ENCODE measurements at regions not wholly inside any gene's neighbourhood (a gene's known extent, or its start where the extent isn't known, plus 50 kb on each side); places are given as distances from the start of the nearest gene placed in this dataset.

DNA sequence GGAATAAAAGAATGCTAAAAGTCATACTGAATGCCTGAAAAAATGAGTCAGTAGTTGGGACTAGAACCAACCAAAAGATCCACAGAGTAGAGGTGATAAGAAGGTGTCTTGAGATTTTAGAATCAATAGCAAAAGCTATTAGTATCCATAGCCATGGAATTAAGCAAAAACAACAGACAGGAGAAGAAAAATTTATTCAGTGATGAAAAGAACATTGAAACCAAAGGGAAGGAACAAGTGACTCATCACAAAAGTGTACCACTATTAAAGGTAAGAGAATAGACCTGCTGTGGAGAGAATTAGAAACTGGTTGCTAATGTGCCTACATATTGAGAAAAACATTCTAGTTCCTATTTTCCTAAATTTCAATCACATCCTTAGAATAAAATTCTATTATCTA is 182.0 kb upstream of the NEIL3 start:
- TF ChIP-seq, protein P1, sequence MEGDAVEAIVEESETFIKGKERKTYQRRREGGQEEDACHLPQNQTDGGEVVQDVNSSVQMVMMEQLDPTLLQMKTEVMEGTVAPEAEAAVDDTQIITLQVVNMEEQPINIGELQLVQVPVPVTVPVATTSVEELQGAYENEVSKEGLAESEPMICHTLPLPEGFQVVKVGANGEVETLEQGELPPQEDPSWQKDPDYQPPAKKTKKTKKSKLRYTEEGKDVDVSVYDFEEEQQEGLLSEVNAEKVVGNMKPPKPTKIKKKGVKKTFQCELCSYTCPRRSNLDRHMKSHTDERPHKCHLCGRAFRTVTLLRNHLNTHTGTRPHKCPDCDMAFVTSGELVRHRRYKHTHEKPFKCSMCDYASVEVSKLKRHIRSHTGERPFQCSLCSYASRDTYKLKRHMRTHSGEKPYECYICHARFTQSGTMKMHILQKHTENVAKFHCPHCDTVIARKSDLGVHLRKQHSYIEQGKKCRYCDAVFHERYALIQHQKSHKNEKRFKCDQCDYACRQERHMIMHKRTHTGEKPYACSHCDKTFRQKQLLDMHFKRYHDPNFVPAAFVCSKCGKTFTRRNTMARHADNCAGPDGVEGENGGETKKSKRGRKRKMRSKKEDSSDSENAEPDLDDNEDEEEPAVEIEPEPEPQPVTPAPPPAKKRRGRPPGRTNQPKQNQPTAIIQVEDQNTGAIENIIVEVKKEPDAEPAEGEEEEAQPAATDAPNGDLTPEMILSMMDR (IDR thresholded peaks at IDR 0.05) = no peak
- TF ChIP-seq POLR2A (IDR thresholded peaks at IDR 0.05) = no peak

Data from uterus (tissue), 2 donors.